ENCODE measurements at regions not wholly inside any gene's neighbourhood (a gene's known extent, or its start where the extent isn't known, plus 50 kb on each side); places are given as distances from the start of the nearest gene placed in this dataset.

DNA sequence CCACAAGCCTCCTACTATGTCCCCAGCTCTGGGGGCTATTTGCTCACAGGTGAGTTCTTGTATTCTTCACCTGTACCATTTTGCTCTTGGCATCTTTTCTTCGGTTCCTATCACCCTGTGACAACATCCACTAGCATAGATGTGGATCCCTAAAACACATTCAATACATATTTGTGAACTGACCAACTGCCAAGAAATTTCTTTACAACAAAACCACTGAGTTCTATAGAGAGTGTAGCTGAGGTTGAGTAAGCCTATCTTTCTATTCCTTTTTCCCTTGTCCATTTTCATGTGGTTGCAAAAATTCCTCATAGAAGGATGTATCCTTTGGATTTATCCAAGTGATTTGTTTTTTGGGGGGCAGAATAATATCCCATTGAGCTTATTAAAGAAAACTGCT is 192.7 kb upstream of the ITGA4 start:
- H3K79me2 ChIP-seq (ENCODE audit: control insufficient read depth, insufficient read depth, low read length, unreplicated experiment), result no peaks in the 10 kb centered on the region
- H2AFZ ChIP-seq (ENCODE audit: low read length, unreplicated experiment), result no peak overlapping the region
- no peak overlapping the region for H3K4me3 ChIP-seq (ENCODE audit: low read depth, low read length)
- no peaks in the 10 kb centered on the region for H3K4me1 ChIP-seq (ENCODE audit: control insufficient read depth, insufficient read depth, low read length, unreplicated experiment)
- H3K27me3 ChIP-seq (ENCODE audit: insufficient read depth, low read length), result no peaks in the 10 kb centered on the region
- H3K36me3 ChIP-seq (ENCODE audit: insufficient read depth, low read length), result no peaks in the 10 kb centered on the region
- H3K27ac ChIP-seq (ENCODE audit: low read depth, low read length), result no peak overlapping the region

DNA sequence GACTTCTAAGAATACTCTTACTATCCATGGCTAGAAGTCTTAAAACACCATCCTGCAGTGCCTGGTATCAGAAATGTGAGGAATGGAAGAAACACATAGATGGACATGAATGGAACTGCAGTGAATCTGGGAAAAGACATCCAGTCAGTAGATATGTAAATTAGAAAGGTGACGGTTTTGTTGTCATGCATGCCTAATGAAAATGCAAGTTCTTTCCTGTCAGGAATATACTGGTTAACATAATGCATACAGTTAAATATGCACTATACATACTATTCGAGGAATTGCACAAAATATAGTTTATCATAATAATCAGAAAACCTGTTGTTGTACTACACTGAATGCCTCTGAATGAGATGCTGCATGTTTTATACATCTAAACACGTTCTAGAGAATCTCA is 190.6 kb upstream of the ITGA4 start:
- Histone ChIP-seq H3K79me2 (ENCODE audit: control insufficient read depth, insufficient read depth, low read length, unreplicated experiment) (no peaks in the 10 kb centered on the region), H3K4me3 (ENCODE audit: low read depth, low read length) (no peak overlapping the region), H2AFZ (ENCODE audit: low read length, unreplicated experiment) (no peak overlapping the region), H3K27ac (ENCODE audit: low read depth, low read length) (no peak overlapping the region), H3K36me3 (ENCODE audit: insufficient read depth, low read length) (no peaks in the 10 kb centered on the region), H3K4me1 (ENCODE audit: control insufficient read depth, insufficient read depth, low read length, unreplicated experiment) (no peaks in the 10 kb centered on the region), H3K27me3 (ENCODE audit: insufficient read depth, low read length) (no peaks in the 10 kb centered on the region)

DNA sequence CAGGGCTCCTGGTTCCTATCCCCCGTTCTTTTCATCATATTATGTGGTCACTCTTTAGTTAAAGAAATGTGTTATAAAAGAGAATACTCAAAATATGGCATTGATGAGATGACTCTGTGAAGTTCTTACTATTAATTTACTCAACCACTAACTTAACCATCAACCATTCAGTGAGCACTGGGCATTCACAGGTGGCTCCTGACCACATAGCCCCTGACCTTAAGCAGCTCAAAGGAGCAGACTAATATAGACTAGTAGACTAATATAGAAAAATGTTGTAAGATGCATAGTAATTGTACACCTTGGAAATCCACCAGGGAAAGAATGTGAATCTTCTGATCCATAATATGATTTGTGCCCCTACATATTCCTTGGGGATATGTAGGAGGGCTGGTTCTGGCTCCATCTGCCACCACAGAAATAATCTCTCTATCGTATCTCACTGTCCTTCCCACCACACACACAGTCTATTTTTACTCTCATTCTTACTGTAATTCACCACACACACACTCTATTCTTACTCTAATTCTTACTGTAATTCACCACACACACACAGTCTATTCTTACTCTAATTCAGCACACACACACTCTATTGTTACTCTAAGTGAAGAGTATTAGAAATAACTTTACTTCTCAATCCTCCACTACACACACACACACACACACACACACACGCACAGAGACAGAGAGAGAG is 188.9 kb upstream of the ITGA4 start:
- Histone ChIP-seq H3K4me3 (ENCODE audit: low read depth, low read length) (no peak overlapping the region), H3K27ac (ENCODE audit: low read depth, low read length) (no peak overlapping the region), H3K4me1 (ENCODE audit: control insufficient read depth, insufficient read depth, low read length, unreplicated experiment) (no peaks in the 10 kb centered on the region), H3K27me3 (ENCODE audit: insufficient read depth, low read length) (no peaks in the 10 kb centered on the region), H3K79me2 (ENCODE audit: control insufficient read depth, insufficient read depth, low read length, unreplicated experiment) (no peaks in the 10 kb centered on the region), H3K36me3 (ENCODE audit: insufficient read depth, low read length) (no peaks in the 10 kb centered on the region), H2AFZ (ENCODE audit: low read length, unreplicated experiment) (no peak overlapping the region)

DNA sequence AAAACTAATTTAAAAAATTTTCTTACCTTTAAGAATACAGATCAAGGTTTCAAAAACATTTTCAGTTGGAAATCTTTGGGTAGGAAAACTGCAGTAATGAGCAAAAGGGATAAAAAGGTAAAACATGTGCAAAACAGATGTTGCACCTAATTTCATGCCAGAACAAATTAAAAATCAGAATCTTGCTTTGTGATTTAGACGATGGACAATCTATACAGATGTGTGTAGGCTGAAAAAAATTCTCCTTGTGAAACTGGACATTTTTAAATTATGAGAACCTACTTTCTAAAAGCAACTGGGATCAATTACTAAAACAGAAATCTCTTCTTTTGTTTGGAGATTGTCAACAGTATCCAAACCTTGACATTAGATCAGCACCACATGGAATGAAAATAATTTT is 183.2 kb upstream of the ITGA4 start:
- H3K27me3 ChIP-seq (ENCODE audit: insufficient read depth, low read length), result no peaks in the 10 kb centered on the region
- no peaks in the 10 kb centered on the region for H3K79me2 ChIP-seq (ENCODE audit: control insufficient read depth, insufficient read depth, low read length, unreplicated experiment)

DNA sequence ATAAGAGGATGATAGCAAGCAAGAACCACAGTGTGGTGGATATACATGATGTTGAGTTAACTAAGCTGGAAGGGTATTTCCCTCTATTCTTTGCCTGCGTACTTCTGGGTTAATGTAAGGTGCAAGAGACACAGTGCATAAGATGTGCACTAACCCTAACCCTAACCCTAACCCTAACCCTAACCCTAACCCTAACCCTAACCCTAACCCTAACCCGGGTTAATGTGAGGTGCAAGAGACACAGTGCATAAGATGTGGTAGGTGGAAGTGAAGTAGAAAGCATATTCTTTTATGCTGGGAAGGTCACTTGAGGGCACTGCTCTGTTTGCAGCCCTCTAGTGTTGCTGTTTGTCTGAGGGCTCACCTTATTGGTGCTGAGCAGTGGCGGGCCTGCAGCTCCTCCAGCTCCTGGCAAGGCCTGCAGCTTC is 181.5 kb upstream of the ITGA4 start:
- Histone ChIP-seq H3K27me3 (ENCODE audit: insufficient read depth, low read length) (no peaks in the 10 kb centered on the region), H2AFZ (ENCODE audit: low read length, unreplicated experiment) (no peak overlapping the region), H3K4me3 (ENCODE audit: low read depth, low read length) (no peak overlapping the region), H3K79me2 (ENCODE audit: control insufficient read depth, insufficient read depth, low read length, unreplicated experiment) (no peaks in the 10 kb centered on the region), H3K27ac (ENCODE audit: low read depth, low read length) (no peak overlapping the region), H3K36me3 (ENCODE audit: insufficient read depth, low read length) (no peaks in the 10 kb centered on the region), H3K4me1 (ENCODE audit: control insufficient read depth, insufficient read depth, low read length, unreplicated experiment) (no peaks in the 10 kb centered on the region)

More for the DNA sequence above, 183.2 kb upstream of the ITGA4 start:
- Histone ChIP-seq H3K4me3 (ENCODE audit: low read depth, low read length) (no peak overlapping the region), H3K27ac (ENCODE audit: low read depth, low read length) (no peak overlapping the region), H3K36me3 (ENCODE audit: insufficient read depth, low read length) (no peaks in the 10 kb centered on the region), H3K4me1 (ENCODE audit: control insufficient read depth, insufficient read depth, low read length, unreplicated experiment) (no peaks in the 10 kb centered on the region), H2AFZ (ENCODE audit: low read length, unreplicated experiment) (no peak overlapping the region)

DNA sequence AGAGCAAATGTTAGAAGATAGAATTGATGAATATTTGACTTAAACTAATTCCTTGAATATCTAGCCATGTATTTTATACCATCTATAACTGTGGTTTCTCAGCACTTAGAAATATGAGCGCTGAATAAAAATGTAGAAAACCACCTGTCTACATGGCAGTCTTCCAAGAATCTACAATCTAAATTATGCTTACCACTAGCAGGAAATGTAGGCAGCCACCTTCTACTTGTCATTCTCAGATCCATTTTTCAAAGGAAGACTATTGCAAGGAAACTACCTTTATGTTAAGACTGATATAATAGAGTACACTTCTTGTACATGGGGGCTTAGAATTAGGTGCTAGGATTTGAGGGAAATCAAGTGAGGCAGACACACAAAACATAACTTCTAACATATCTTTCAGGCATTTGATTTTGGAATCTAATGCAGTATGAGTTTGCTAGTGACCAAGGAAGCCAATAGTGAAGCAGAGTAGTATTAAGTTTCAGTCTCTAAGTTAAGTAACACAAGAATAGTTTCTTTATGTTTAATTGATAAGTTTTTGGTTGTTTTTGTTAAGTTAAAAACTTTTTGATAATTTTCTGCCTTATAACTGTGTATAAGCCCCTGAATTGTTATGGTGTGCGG is 175.9 kb upstream of the ITGA4 start:
- H3K27ac ChIP-seq (ENCODE audit: low read depth, low read length), result no peak overlapping the region
- no peaks in the 10 kb centered on the region for H3K4me1 ChIP-seq (ENCODE audit: control insufficient read depth, insufficient read depth, low read length, unreplicated experiment)
- no peak overlapping the region for H3K4me3 ChIP-seq (ENCODE audit: low read depth, low read length)
- H3K36me3 ChIP-seq (ENCODE audit: insufficient read depth, low read length), result no peaks in the 10 kb centered on the region
- H2AFZ ChIP-seq (ENCODE audit: low read length, unreplicated experiment), result no peak overlapping the region
- no peaks in the 10 kb centered on the region for H3K27me3 ChIP-seq (ENCODE audit: insufficient read depth, low read length)
- no peaks in the 10 kb centered on the region for H3K79me2 ChIP-seq (ENCODE audit: control insufficient read depth, insufficient read depth, low read length, unreplicated experiment)

DNA sequence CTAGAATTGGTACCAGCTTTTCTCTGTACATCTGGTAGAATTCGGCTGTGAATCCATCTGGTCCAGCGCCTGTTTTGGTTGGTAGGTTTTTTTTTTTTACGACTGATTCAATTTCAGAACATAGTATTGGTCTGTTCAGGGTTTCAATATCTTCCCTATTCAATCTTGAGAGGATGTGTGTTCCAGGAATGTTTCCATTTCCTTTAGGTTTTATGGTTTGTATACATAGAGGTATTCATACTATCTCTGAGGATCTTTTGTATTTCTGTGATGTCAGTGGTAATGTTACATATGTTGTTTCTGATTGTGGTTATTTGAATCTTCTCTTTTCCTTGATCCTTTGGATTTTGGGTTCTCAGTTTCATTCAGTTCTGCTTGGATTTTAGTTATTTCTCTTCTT is 172.1 kb upstream of the ITGA4 start:
- Histone ChIP-seq H3K36me3 (ENCODE audit: insufficient read depth, low read length) (no peaks in the 10 kb centered on the region), H3K27me3 (ENCODE audit: insufficient read depth, low read length) (no peaks in the 10 kb centered on the region), H3K4me1 (ENCODE audit: control insufficient read depth, insufficient read depth, low read length, unreplicated experiment) (no peaks in the 10 kb centered on the region), H2AFZ (ENCODE audit: low read length, unreplicated experiment) (no peak overlapping the region), H3K4me3 (ENCODE audit: low read depth, low read length) (no peak overlapping the region), H3K79me2 (ENCODE audit: control insufficient read depth, insufficient read depth, low read length, unreplicated experiment) (no peaks in the 10 kb centered on the region), H3K27ac (ENCODE audit: low read depth, low read length) (no peak overlapping the region)

DNA sequence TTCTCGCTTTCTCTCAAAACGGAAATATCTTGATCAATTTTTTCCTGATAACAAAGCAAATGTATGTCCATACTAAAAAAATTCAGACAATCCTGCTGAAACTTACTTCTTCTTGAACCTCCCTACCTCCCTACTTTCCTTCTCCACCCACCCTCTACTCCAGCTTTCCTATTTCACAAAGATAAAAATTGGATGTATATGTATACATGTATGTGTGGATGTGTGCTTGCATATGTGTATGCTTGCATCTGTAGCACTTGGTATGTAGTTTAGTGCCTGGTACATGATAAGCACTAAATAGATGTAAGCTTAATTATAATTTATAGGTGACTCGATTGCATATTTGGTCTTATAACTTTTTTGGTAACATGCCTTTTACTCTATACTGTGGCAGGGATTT is 167.5 kb upstream of the ITGA4 start:
- H3K4me3 ChIP-seq (ENCODE audit: low read depth, low read length), result no peak overlapping the region
- no peak overlapping the region for H2AFZ ChIP-seq (ENCODE audit: low read length, unreplicated experiment)
- H3K27me3 ChIP-seq (ENCODE audit: insufficient read depth, low read length), result no peaks in the 10 kb centered on the region
- no peaks in the 10 kb centered on the region for H3K79me2 ChIP-seq (ENCODE audit: control insufficient read depth, insufficient read depth, low read length, unreplicated experiment)
- no peak overlapping the region for H3K27ac ChIP-seq (ENCODE audit: low read depth, low read length)
- H3K4me1 ChIP-seq (ENCODE audit: control insufficient read depth, insufficient read depth, low read length, unreplicated experiment), result peaks cover 9% of the 10 kb centered on the region
- no peaks in the 10 kb centered on the region for H3K36me3 ChIP-seq (ENCODE audit: insufficient read depth, low read length)

DNA sequence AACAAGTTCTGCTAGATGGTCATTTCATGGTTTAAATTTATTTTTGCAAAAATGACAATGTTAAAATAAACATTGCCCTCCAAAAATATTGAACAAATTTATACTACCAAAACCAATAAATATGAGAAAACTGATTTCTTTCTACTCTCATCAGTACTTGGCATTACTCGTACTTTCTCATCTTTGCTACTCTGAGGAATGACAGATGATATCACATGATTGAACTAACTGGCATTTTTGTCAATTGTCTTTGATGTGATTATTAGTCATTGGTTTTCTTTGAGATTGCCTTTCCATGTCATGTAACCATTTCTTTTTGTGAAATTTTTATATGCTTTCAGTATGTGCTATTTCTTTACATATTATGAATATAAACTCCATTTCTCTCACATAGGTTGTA is 167.0 kb upstream of the ITGA4 start:
- no peak overlapping the region for H3K4me3 ChIP-seq (ENCODE audit: low read depth, low read length)
- no peak overlapping the region for H3K27ac ChIP-seq (ENCODE audit: low read depth, low read length)
- no peaks in the 10 kb centered on the region for H3K79me2 ChIP-seq (ENCODE audit: control insufficient read depth, insufficient read depth, low read length, unreplicated experiment)
- peaks cover 9% of the 10 kb centered on the region for H3K4me1 ChIP-seq (ENCODE audit: control insufficient read depth, insufficient read depth, low read length, unreplicated experiment)
- no peak overlapping the region for H2AFZ ChIP-seq (ENCODE audit: low read length, unreplicated experiment)
- no peaks in the 10 kb centered on the region for H3K27me3 ChIP-seq (ENCODE audit: insufficient read depth, low read length)
- no peaks in the 10 kb centered on the region for H3K36me3 ChIP-seq (ENCODE audit: insufficient read depth, low read length)

DNA sequence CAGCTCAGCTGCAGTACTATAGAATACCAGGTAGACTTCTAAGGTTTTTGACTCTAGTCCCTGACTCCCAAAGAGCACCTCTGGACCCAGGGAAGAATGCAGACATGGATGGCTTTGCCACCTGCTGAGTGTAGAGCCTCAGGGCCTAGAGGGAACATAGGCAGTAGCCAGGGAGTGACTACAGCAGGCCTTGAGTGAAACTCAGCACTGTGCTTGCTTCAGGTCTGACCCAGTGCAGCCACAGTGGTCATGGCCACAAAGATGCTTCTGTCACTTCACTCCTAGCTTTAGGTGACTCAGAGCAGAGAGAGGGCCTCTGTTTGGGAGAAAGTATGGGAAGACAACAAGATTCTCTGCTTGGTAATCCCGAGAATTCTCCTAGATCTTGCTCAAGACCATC is 162.2 kb upstream of the ITGA4 start:
- no peaks in the 10 kb centered on the region for H3K27me3 ChIP-seq (ENCODE audit: insufficient read depth, low read length)
- H3K36me3 ChIP-seq (ENCODE audit: insufficient read depth, low read length), result no peaks in the 10 kb centered on the region
- H2AFZ ChIP-seq (ENCODE audit: low read length, unreplicated experiment), result no peak overlapping the region
- no peak overlapping the region for H3K4me3 ChIP-seq (ENCODE audit: low read depth, low read length)
- no peak overlapping the region for H3K27ac ChIP-seq (ENCODE audit: low read depth, low read length)
- peaks cover 9% of the 10 kb centered on the region for H3K4me1 ChIP-seq (ENCODE audit: control insufficient read depth, insufficient read depth, low read length, unreplicated experiment)
- H3K79me2 ChIP-seq (ENCODE audit: control insufficient read depth, insufficient read depth, low read length, unreplicated experiment), result no peaks in the 10 kb centered on the region

DNA sequence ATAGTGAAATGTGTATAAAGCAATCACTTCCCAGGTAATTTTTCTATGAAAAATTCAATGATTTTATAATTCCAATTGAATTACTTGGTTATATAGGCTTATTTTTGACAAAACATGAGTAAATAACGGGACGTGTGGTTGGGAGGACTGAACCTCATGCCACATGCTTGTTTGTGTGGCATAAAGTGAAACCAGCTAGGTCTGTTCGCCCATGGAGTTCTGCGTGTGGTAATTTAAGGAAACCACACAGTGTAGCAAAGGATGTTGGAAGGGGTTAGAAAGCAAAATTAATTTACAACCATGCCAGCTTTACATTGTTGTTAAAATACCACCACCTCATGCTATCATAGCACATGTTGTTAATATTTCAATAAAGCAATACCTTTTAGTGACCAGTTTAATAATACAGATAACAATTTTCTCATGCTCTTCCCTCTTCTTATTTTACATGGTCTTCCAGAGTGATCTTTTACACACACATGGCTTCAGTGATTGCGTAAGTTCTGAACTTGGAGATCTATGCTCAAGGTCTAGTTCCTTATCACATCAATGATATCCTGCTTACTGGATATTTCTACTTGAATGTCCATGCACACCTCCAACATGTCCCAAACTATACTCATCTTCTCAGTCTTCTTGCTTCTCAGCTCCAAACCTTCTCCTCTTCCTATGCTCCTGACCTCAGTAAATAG is 156.4 kb upstream of the ITGA4 start:
- Histone ChIP-seq H2AFZ (ENCODE audit: low read length, unreplicated experiment) (no peak overlapping the region), H3K79me2 (ENCODE audit: control insufficient read depth, insufficient read depth, low read length, unreplicated experiment) (no peaks in the 10 kb centered on the region), H3K27ac (ENCODE audit: low read depth, low read length) (no peak overlapping the region), H3K36me3 (ENCODE audit: insufficient read depth, low read length) (no peaks in the 10 kb centered on the region), H3K4me3 (ENCODE audit: low read depth, low read length) (no peak overlapping the region), H3K27me3 (ENCODE audit: insufficient read depth, low read length) (no peaks in the 10 kb centered on the region), H3K4me1 (ENCODE audit: control insufficient read depth, insufficient read depth, low read length, unreplicated experiment) (peaks cover 1% of the 10 kb centered on the region)
